OCI-LY1 (cell line): ENCODE measurements at regions not wholly inside any gene's neighbourhood (a gene's known extent, or its start where the extent isn't known, plus 50 kb on each side); places are given as distances from the start of the nearest gene placed in this dataset.

Experiments
- H2AFZ ChIP-seq: fragments of 200-600 bp; sonication (generic), shearing (Covaris generic); 2 replicates; pipeline ENCODE4 v1.6.0; 2014; ENCODE audit warnings: antibody characterized with exemption, mild to moderate bottlenecking, low read length
- H3F3A ChIP-seq: fragments of 200-600 bp; sonication (generic), shearing (Covaris generic); 2 replicates; pipeline ENCODE4 v1.6.0; 2014; ENCODE audit warnings: mild to moderate bottlenecking, antibody characterized with exemption, low read length, moderate library complexity; ENCODE audit not compliant: insufficient read depth
- H3K27ac ChIP-seq: fragments of 200-600 bp; sonication (generic); 2 replicates; pipeline ENCODE4 v1.5.1; 2014; ENCODE audit warnings: low read length, mixed run types, mild to moderate bottlenecking, low read depth; ENCODE audit not compliant: poor library complexity, severe bottlenecking
- H3K27me3 ChIP-seq: fragments of 200-600 bp; sonication (generic); 2 replicates; pipeline ENCODE4 v1.6.0; 2014; ENCODE audit warnings: antibody characterized with exemption, mild to moderate bottlenecking, low read length, moderate library complexity; ENCODE audit not compliant: insufficient read depth
- H3K36me3 ChIP-seq: fragments of 200-600 bp; sonication (generic); 2 replicates; pipeline ENCODE4 v1.6.1; 2014; ENCODE audit warnings: mild to moderate bottlenecking, antibody characterized with exemption, low read length, moderate library complexity, mixed read lengths; ENCODE audit not compliant: insufficient read depth
- H3K4me1 ChIP-seq: fragments of 200-600 bp; sonication (generic); 2 replicates; pipeline ENCODE4 v1.5.1; 2014; ENCODE audit warnings: mild to moderate bottlenecking, low read length, moderate library complexity; ENCODE audit not compliant: insufficient read depth, severe bottlenecking
- H3K4me2 ChIP-seq: fragments of 200-600 bp; sonication (generic), shearing (Covaris generic); 2 replicates; pipeline ENCODE4 v1.6.1; 2014; ENCODE audit warnings: low read length
- H3K4me3 ChIP-seq: fragments of 200-600 bp; sonication (generic); 2 replicates; pipeline ENCODE4 v1.5.1; 2014; ENCODE audit warnings: low read length, low read depth, mild to moderate bottlenecking, mixed read lengths; ENCODE audit not compliant: poor library complexity, severe bottlenecking
- H3K79me2 ChIP-seq: fragments of 200-600 bp; shearing (Covaris generic); 2 replicates; pipeline ENCODE4 v1.6.1; 2016; ENCODE audit warnings: mixed run types, low read length, mixed read lengths; ENCODE audit not compliant: insufficient read depth
- H3K9ac ChIP-seq: fragments of 200-600 bp; sonication (generic), shearing (Covaris generic); 2 replicates; pipeline ENCODE4 v1.6.1; 2014; ENCODE audit warnings: mild to moderate bottlenecking, low read length, mixed read lengths
- H3K9me2 ChIP-seq: fragments of 200-600 bp; sonication (generic), shearing (Covaris generic); 2 replicates; pipeline ENCODE4 v1.6.1; 2014; ENCODE audit warnings: low read depth, mild to moderate bottlenecking, low read length, mixed read lengths
- H3K9me3 ChIP-seq: fragments of 200-600 bp; shearing (Covaris generic); 2 replicates; pipeline ENCODE4 v1.6.1; 2014; ENCODE audit warnings: low read length, mixed read lengths
- H4K20me1 ChIP-seq: fragments of 200-600 bp; sonication (generic), shearing (Covaris generic); 2 replicates; pipeline ENCODE4 v1.6.0; 2016; ENCODE audit warnings: mild to moderate bottlenecking, low read length; ENCODE audit not compliant: insufficient read depth
- CTCF ChIP-seq: fragments of 200-600 bp; sonication (generic), shearing (Covaris generic); IDR thresholded peaks from 2 replicates; pipeline ENCODE4 v1.5.1; 2017; ENCODE audit warnings: mild to moderate bottlenecking, antibody characterized with exemption, low read length, moderate library complexity, mixed read lengths
- EZH2 ChIP-seq: fragments of 200-600 bp; sonication (generic), shearing (Covaris generic); IDR thresholded peaks from 2 replicates; pipeline ENCODE4 v1.8.0; 2017; ENCODE audit warnings: borderline replicate concordance, mixed run types, mild to moderate bottlenecking, antibody characterized with exemption, low read length, moderate library complexity, mixed read lengths

- Histone ChIP-seq H3K4me1 (no peaks in the 10 kb centered on the region), H3K4me2 (no peak overlapping the region), H3K36me3 (no peaks in the 10 kb centered on the region), H4K20me1 (no peaks in the 10 kb centered on the region), H3K9me2 (no peaks in the 10 kb centered on the region), H3K27ac (no peak overlapping the region), H3K9ac (no peak overlapping the region), H3K9me3 (no peaks in the 10 kb centered on the region), H3K27me3 (no peaks in the 10 kb centered on the region), H2AFZ (no peak overlapping the region), H3K79me2 (no peaks in the 10 kb centered on the region), H3K4me3 (no peak overlapping the region), H3F3A (no peaks in the 10 kb centered on the region)
- TF ChIP-seq EZH2 (no peak), CTCF (no peak)
These were observed 371.8 kb upstream of the HS6ST1 start for GRCh38 chr2:128690431-128690830.

GRCh38 chr2:128690869-128691268 lies 372.2 kb upstream of the HS6ST1 start:
- Histone ChIP-seq H3F3A (no peaks in the 10 kb centered on the region), H3K9me3 (no peaks in the 10 kb centered on the region), H3K9ac (no peak overlapping the region), H3K36me3 (no peaks in the 10 kb centered on the region), H3K4me3 (no peak overlapping the region), H3K4me2 (no peak overlapping the region), H3K27me3 (no peaks in the 10 kb centered on the region), H4K20me1 (no peaks in the 10 kb centered on the region), H2AFZ (no peak overlapping the region), H3K9me2 (no peaks in the 10 kb centered on the region), H3K4me1 (no peaks in the 10 kb centered on the region), H3K27ac (no peak overlapping the region), H3K79me2 (no peaks in the 10 kb centered on the region)
- TF ChIP-seq CTCF, result no peak
- TF ChIP-seq EZH2, result no peak

GRCh38 chr2:128691526-128691925 lies 372.9 kb upstream of the HS6ST1 start:
- H3K9me2 ChIP-seq, result no peaks in the 10 kb centered on the region
- no peaks in the 10 kb centered on the region for H3K27me3 ChIP-seq
- H3K4me2 ChIP-seq, result no peak overlapping the region
- no peaks in the 10 kb centered on the region for H3K9me3 ChIP-seq
- no peaks in the 10 kb centered on the region for H3K36me3 ChIP-seq
- TF ChIP-seq CTCF (no peak), EZH2 (no peak)
- no peak overlapping the region for H3K27ac ChIP-seq
- H3K9ac ChIP-seq, result no peak overlapping the region
- H3F3A ChIP-seq, result no peaks in the 10 kb centered on the region
- H3K4me3 ChIP-seq, result no peak overlapping the region
- no peaks in the 10 kb centered on the region for H3K4me1 ChIP-seq
- H3K79me2 ChIP-seq, result no peaks in the 10 kb centered on the region
- H2AFZ ChIP-seq, result no peak overlapping the region
- H4K20me1 ChIP-seq, result no peaks in the 10 kb centered on the region
